A549 (cell line): ENCODE measurements at regions not wholly inside any gene's neighbourhood (a gene's known extent, or its start where the extent isn't known, plus 50 kb on each side); places are given as distances from the start of the nearest gene placed in this dataset.

Experiments used
- ATAC-seq, 2 experiments: fragments of 200-7000 bp in 1 of 2; fragments of >200 bp in 1 of 2; cut with Nextera tagmentation in 1 of 2; cut with Tn5 transposase in 1 of 2; 3 replicates each; pipeline versions ENCODE4 v1.8.0 to v1.9.1; 2018 to 2020; ENCODE audit warnings: mild to moderate bottlenecking in 1 of 2, moderate library complexity in 1 of 2
- CTCF ChIA-PET: fragments of 300-600 bp; sonication (Branson Sonifier 250); formaldehyde crosslinking; extraction: SDS; loops from one replicate; lab custom pipeline; 2021; ENCODE audit warnings: antibody characterized with exemption, inconsistent platforms; lab: Yijun Ruan, JAX
- POLR2A ChIA-PET: fragments of 350-600 bp; formaldehyde crosslinking; extraction: SDS; loops from one replicate; lab custom pipeline; 2021; ENCODE audit warnings: antibody characterized with exemption, inconsistent platforms; lab: Yijun Ruan, JAX
- DNase-seq, 2 experiments: peaks; one replicate each; pipeline versions ENCODE4 v3.0.0 to v3.0.0-alpha.2; 2011 to 2016; ENCODE audit warnings: low read depth in 1 of 2, low spot score in 1 of 2
- FAIRE-seq: peaks from 2 replicates; lab custom pipeline; 2011; peaks lifted over from hg19 to GRCh38; lab: Jason Lieb, UNC
- H3K27ac ChIP-seq, 2 experiments: fragments of >200 bp; sonication (Bioruptor Twin); formaldehyde crosslinking; 3 replicates each; pipeline ENCODE4 v1.5.1; 2016 to 2017
- H3K4me1 ChIP-seq: fragments of >200 bp; sonication (Bioruptor Twin); formaldehyde crosslinking; 3 replicates; pipeline ENCODE4 v1.6.1; 2016
- H3K4me2 ChIP-seq: fragments of >200 bp; sonication (Bioruptor Twin); formaldehyde crosslinking; 3 replicates; pipeline ENCODE4 v1.6.1; 2016
- H3K4me3 ChIP-seq: fragments of >200 bp; sonication (Bioruptor Twin); formaldehyde crosslinking; 3 replicates; pipeline ENCODE4 v1.5.1; 2016
- H3K9me3 ChIP-seq: fragments of >200 bp; sonication (Bioruptor Twin); formaldehyde crosslinking; 3 replicates; pipeline ENCODE4 v1.6.1; 2016
- CHD4 ChIP-seq: fragments of 200-600 bp; sonication (generic); IDR thresholded peaks from 2 replicates; pipeline ENCODE4 v1.6.1; 2016; ENCODE audit warnings: antibody characterized with exemption, mild to moderate bottlenecking, borderline replicate concordance
- E2F6 ChIP-seq: IDR thresholded peaks from 2 replicates; pipeline ENCODE4 v1.6.1; 2012; ENCODE audit warnings: low read depth, borderline replicate concordance
- FOSB ChIP-seq: fragments of 250-450 bp; sonication (Bioruptor Pico); IDR thresholded peaks from 2 replicates; pipeline ENCODE4 v1.5.0; 2020; ENCODE audit warnings: mild to moderate bottlenecking, moderate library complexity
- FOXS1 ChIP-seq: fragments of 250-450 bp; sonication (Bioruptor Pico); IDR thresholded peaks from 2 replicates; pipeline ENCODE4 v1.5.0; 2020; ENCODE audit warnings: mild to moderate bottlenecking, moderate library complexity
- HOXA7 ChIP-seq: fragments of 250-450 bp; sonication (Bioruptor Pico); IDR thresholded peaks from 2 replicates; pipeline ENCODE4 v1.5.0; 2020; ENCODE audit warnings: mild to moderate bottlenecking, moderate library complexity
- HOXB13 ChIP-seq: fragments of 250-450 bp; sonication (Bioruptor Pico); IDR thresholded peaks from 2 replicates; pipeline ENCODE4 v1.5.0; 2020; ENCODE audit warnings: low read depth, mild to moderate bottlenecking, moderate library complexity
- MAZ ChIP-seq: fragments of 150-350 bp; IDR thresholded peaks from 2 replicates; pipeline ENCODE4 v1.6.1; 2014; ENCODE audit warnings: antibody characterized with exemption, low read depth, low read length, borderline replicate concordance
- MYC ChIP-seq: IDR thresholded peaks from 2 replicates; pipeline ENCODE4 v1.6.1; 2012; ENCODE audit warnings: mild to moderate bottlenecking, inconsistent platforms, low read length, improper control_type of control experiment, borderline replicate concordance
- NR3C1 ChIP-seq: fragments of >200 bp; sonication (Bioruptor Twin); formaldehyde crosslinking; IDR thresholded peaks from 3 replicates; pipeline ENCODE4 v1.6.1; 2017
- PHF8 ChIP-seq: fragments of 200-600 bp; sonication (generic); IDR thresholded peaks from 2 replicates; pipeline ENCODE4 v1.6.1; 2016; ENCODE audit warnings: low read depth, mild to moderate bottlenecking, antibody characterized with exemption, moderate library complexity, borderline replicate concordance
- POLR2AphosphoS2 ChIP-seq: conservative IDR thresholded peaks from 2 replicates; pipeline ENCODE4 v1.6.1; 2012; ENCODE audit warnings: low read length, improper control_type of control experiment, inconsistent platforms
- RCOR1 ChIP-seq: fragments of 150-350 bp; IDR thresholded peaks from 2 replicates; pipeline ENCODE4 v1.6.1; 2014; ENCODE audit warnings: antibody characterized with exemption, low read length, low read depth
- REST ChIP-seq: fragments of 200-600 bp; sonication (generic); IDR thresholded peaks from 2 replicates; pipeline ENCODE4 v1.6.1; 2016; ENCODE audit warnings: antibody characterized with exemption, mild to moderate bottlenecking, moderate library complexity
- RNF2 ChIP-seq: fragments of 200-600 bp; sonication (generic); IDR thresholded peaks from 2 replicates; pipeline ENCODE4 v1.6.1; 2016; ENCODE audit warnings: low read depth, mild to moderate bottlenecking, antibody characterized with exemption, moderate library complexity, borderline replicate concordance
- TP53 ChIP-seq: fragments of 250-450 bp; sonication (Bioruptor Pico); IDR thresholded peaks from 2 replicates; pipeline ENCODE4 v1.5.0; 2021; ENCODE audit warnings: mild to moderate bottlenecking, moderate library complexity
- USF2 ChIP-seq: fragments of 450-650 bp; IDR thresholded peaks from 2 replicates; pipeline ENCODE4 v1.6.1; 2014; ENCODE audit warnings: antibody characterized with exemption
- ZSCAN20 ChIP-seq: fragments of 250-450 bp; sonication (Bioruptor Pico); IDR thresholded peaks from 2 replicates; pipeline ENCODE4 v1.8.0; 2022; ENCODE audit warnings: mild to moderate bottlenecking, moderate library complexity
- WGBS: methylation state at CpG from one replicate; pipeline ENCODE4 v1.1.6; 2017; ENCODE audit errors: missing lambda C conversion rate; 5-methylcytosine and 5-hydroxymethylcytosine counted together
- TF ChIP-seq, protein P1 (sequence below): fragments of >200 bp; sonication (Bioruptor Twin); formaldehyde crosslinking; IDR thresholded peaks from 2 replicates; pipeline ENCODE4 v1.6.1; 2016
- TF ChIP-seq, protein P2 (sequence below): fragments of 150-350 bp; IDR thresholded peaks from 2 replicates; pipeline ENCODE4 v1.6.1; 2014; ENCODE audit warnings: low read depth, mild to moderate bottlenecking, low read length
- TF ChIP-seq, protein P3 (sequence below): fragments of >200 bp; sonication (Bioruptor Twin); formaldehyde crosslinking; IDR thresholded peaks from 3 replicates; pipeline ENCODE4 v1.5.1; 2016

DNA sequence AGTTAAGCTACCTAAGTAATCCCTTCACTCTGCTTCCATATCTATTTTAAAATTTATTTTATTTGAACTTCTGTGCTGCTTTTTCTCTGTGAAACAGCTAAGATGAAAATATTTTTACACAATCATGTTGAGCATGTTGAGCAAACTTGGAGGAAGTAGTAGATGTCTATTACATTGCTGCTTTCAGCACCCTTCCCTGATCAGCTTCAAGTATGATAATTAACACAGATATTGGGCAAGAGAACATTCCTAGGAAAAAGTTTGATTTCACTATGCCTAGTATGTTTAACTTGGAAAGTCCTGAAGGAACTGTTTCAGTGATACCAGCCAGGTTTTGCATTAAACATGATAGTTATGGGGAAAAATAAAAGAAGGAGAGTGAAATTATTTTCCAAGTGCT lies 283.6 kb downstream of the ELAVL2 start:
- ChIA-PET POLR2A (no interaction called here), CTCF (no interaction called here)

DNA sequence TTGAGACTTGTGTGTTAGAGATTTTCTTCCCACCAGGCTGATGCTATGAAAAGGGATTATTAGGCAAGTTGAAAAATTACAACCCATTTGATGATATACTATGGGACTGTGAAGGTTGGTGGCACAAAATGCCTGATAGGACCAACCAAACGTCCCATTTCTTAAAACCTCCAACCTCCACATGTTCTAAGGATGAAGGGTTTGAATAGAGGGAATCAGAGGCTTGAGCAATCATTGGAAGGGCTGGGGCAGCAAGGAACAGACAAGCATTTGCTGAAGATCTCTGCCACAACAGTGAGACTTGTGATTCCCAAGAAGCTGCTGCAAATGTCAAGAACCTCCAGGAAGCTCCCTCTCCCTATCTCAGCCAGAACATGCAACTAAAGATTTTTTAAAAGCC lies 283.1 kb downstream of the ELAVL2 start:
- H3K9me3 ChIP-seq = no peaks in the 10 kb centered on the region
- 0% methylated on average over 1 of the region's 1 CpG for WGBS
- no peak overlapping the region for H3K4me2 ChIP-seq
- no peak overlapping the region for H3K27ac ChIP-seq
- POLR2A ChIA-PET = no interaction called here
- no peak for FAIRE-seq
- H3K4me3 ChIP-seq = no peak overlapping the region
- H3K4me1 ChIP-seq = no peaks in the 10 kb centered on the region
- CTCF ChIA-PET = no interaction called here
- no peak for TF ChIP-seq PHF8
- TF ChIP-seq USF2 = no peak
- TF ChIP-seq HOXB13 (CRISPR knock-in tag) = no peak
- TF ChIP-seq, protein P1, sequence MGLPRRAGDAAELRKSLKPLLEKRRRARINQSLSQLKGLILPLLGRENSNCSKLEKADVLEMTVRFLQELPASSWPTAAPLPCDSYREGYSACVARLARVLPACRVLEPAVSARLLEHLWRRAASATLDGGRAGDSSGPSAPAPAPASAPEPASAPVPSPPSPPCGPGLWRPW = no peak
- no peak for TF ChIP-seq E2F6
- no peak for TF ChIP-seq FOSB (CRISPR knock-in tag)
- no peak for TF ChIP-seq MYC
- TF ChIP-seq ZSCAN20 (CRISPR knock-in tag) = no peak
- no peak for TF ChIP-seq POLR2AphosphoS2
- TF ChIP-seq RNF2 = no peak
- TF ChIP-seq FOXS1 (CRISPR knock-in tag) = no peak
- TF ChIP-seq NR3C1 = no peak
- TF ChIP-seq, protein P2, sequence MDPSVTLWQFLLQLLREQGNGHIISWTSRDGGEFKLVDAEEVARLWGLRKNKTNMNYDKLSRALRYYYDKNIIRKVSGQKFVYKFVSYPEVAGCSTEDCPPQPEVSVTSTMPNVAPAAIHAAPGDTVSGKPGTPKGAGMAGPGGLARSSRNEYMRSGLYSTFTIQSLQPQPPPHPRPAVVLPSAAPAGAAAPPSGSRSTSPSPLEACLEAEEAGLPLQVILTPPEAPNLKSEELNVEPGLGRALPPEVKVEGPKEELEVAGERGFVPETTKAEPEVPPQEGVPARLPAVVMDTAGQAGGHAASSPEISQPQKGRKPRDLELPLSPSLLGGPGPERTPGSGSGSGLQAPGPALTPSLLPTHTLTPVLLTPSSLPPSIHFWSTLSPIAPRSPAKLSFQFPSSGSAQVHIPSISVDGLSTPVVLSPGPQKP = no peak
- TF ChIP-seq, protein P3, sequence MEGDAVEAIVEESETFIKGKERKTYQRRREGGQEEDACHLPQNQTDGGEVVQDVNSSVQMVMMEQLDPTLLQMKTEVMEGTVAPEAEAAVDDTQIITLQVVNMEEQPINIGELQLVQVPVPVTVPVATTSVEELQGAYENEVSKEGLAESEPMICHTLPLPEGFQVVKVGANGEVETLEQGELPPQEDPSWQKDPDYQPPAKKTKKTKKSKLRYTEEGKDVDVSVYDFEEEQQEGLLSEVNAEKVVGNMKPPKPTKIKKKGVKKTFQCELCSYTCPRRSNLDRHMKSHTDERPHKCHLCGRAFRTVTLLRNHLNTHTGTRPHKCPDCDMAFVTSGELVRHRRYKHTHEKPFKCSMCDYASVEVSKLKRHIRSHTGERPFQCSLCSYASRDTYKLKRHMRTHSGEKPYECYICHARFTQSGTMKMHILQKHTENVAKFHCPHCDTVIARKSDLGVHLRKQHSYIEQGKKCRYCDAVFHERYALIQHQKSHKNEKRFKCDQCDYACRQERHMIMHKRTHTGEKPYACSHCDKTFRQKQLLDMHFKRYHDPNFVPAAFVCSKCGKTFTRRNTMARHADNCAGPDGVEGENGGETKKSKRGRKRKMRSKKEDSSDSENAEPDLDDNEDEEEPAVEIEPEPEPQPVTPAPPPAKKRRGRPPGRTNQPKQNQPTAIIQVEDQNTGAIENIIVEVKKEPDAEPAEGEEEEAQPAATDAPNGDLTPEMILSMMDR = no peak
- no peak for TF ChIP-seq HOXA7 (CRISPR knock-in tag)
- no peak for TF ChIP-seq MAZ
- no peak for DNase-seq
- no peak for ATAC-seq

More for the DNA sequence above, 283.6 kb downstream of the ELAVL2 start:
- TF ChIP-seq RCOR1 = no peak
- no peak for TF ChIP-seq CHD4
- TF ChIP-seq REST = no peak
- TF ChIP-seq TP53 (CRISPR knock-in tag) = no peak
- Histone ChIP-seq H3K9me3 (no peaks in the 10 kb centered on the region), H3K4me2 (no peak overlapping the region), H3K4me1 (no peaks in the 10 kb centered on the region), H3K4me3 (no peak overlapping the region), H3K27ac (no peak overlapping the region)
- no peak for FAIRE-seq
- DNase-seq = no peak
- no peak for ATAC-seq
